22Rv1 (cell line): ENCODE measurements at regions not wholly inside any gene's neighbourhood (a gene's known extent, or its start where the extent isn't known, plus 50 kb on each side); places are given as distances from the start of the nearest gene placed in this dataset.
A peak's percentile ranks its signal among the peaks of the same experiment; 100 is the strongest.

Experiments
- H3K27ac ChIP-seq: fragments of 450-650 bp; 2 replicates; pipeline ENCODE4 v1.5.1; 2017
- ZFX ChIP-seq: fragments of 450-650 bp; IDR thresholded peaks from 2 replicates; pipeline ENCODE4 v1.6.1; 2017; ENCODE audit warnings: antibody characterized with exemption, borderline replicate concordance
- TF ChIP-seq, protein P1 (sequence below): fragments of 450-650 bp; IDR thresholded peaks from 2 replicates; pipeline ENCODE4 v1.5.1; 2017; ENCODE audit warnings: mild to moderate bottlenecking

DNA sequence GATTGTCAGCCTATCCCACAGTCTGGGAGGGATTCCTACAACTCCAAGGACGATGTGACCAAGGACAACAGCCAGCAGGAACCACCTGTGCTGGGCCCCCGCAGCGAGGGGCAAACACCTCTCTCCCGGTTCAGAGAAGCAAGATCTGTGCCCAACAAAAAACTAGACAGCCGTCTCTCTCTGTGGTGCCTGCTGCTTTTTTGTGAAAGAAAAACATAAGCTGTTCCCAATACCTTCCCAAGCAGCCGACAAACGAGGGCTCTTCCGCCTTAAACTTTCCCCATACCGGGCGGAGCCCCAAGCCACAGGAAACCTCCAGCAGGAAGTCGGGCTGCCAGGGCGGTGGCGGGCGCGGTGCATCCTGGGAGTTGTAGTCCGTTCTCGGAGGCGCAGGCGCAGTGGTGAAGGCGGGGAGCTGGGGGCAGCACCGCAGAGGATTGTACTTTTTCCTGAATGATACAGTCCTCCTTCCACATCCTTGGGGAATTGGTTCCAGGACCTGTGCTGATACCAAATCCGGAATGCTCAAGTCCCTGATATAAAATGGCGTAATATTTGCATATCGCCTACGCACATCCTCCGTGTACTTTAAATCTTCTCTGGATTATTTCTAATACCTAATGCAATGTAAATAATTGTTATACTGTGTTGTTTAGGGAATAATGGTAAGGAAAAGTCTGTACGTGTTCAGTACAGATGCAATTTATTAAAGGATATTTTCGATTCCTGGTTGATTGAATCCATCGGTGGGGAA, 63.1 kb upstream of the IRF2 start:
- TF ChIP-seq, protein P1, sequence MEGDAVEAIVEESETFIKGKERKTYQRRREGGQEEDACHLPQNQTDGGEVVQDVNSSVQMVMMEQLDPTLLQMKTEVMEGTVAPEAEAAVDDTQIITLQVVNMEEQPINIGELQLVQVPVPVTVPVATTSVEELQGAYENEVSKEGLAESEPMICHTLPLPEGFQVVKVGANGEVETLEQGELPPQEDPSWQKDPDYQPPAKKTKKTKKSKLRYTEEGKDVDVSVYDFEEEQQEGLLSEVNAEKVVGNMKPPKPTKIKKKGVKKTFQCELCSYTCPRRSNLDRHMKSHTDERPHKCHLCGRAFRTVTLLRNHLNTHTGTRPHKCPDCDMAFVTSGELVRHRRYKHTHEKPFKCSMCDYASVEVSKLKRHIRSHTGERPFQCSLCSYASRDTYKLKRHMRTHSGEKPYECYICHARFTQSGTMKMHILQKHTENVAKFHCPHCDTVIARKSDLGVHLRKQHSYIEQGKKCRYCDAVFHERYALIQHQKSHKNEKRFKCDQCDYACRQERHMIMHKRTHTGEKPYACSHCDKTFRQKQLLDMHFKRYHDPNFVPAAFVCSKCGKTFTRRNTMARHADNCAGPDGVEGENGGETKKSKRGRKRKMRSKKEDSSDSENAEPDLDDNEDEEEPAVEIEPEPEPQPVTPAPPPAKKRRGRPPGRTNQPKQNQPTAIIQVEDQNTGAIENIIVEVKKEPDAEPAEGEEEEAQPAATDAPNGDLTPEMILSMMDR, result no peak
- TF ChIP-seq ZFX, result no peak
- peak overlapping the region; percentile 81 for H3K27ac ChIP-seq

DNA sequence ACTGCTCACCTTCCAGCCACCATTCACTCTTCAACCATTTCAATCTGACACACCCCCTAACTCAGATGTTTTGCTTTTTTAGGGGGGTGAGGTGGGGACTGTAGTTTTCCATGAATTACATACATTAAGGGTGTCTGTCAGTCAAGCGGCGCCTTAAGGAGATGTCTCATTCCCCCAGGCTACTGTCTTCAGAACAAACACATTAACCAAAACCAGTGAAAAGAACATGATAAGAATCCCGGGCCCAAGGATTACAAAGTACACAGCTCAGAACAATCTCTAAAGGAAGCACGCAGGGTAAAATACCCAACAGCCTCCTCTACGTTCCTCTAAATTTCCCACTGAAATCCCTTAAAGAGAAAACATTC, 62.5 kb upstream of the IRF2 start:
- peak overlapping the region; percentile 81 for H3K27ac ChIP-seq
- no peak for TF ChIP-seq ZFX
- TF ChIP-seq, protein P1, result no peak

DNA sequence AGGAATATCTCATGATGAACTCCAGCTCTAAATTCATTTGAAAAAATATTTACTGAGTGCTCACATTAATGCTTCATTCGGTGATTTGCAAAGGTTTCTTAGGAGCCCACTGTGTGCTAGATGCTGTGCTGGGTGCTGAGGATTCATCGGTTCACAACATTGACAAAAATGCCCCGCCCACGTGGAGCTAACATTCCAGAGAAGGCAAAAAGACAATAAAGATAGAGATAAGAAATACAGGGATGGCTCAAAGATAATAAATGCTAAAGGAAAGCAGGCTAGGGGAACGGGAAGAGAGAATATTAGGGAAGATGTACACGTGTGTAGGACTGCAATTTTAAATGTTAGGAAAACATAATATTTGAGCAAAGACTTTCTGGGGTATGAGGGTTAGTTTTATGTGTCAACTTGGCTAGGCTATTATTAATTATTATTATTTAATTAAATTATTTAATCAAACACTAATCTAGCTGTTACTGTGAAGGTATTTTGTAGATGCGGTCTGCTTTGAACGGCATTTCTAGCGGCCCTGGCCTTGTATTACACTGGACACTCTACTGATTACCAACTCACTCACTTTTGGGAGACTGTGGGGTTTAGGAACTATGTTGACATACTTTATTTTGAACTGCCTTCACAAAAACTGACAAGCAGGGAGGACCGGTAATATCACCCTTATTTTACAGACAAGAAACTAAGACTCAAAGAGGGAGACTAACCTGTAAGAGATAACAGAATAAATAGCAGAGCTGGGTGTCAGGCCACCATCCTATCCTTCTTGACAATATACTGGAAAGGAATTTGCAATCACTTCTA, 61.9 kb upstream of the IRF2 start:
- TF ChIP-seq, protein P1, result no peak
- no peak for TF ChIP-seq ZFX

DNA sequence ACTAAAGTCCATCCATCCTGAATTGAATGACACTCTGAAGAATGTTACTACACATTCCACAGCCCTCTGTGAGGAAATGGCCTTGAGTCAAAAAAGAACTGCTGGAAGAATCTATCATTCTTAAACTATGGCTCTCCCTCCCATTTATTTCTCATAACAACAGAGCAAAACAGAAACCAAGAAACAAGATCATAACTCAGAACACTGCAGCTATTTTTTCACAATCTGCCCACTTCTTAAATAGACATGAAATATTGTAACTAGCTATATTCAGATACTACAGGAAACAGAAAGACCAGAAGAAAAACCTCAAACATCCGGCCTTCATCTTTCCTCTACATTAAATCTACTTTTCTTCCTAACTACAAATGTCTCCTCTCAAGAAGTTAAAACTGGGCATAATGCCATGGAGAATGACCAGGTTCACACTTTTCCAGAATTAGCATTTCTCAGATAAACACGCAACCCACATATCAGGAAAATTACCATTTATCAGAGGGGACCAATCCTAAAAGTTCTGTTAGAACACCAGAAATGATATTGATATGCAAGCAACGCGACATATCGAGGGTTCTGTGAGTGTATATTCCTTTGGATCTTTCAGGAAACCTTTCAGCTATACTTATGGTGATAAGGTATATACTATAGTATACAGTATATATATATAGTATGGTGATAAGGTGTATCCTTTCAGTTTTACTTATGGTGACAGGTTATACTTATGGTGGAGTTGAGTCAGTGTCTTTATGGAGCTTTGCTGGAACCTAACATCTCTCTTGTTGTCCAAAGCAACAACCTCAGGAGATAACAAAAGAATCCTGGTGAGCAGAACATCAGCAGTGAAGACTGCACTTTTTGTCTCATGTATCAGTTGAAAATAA, 60.4 kb upstream of the IRF2 start:
- no peak overlapping the region for H3K27ac ChIP-seq
- no peak for TF ChIP-seq ZFX
- TF ChIP-seq, protein P1, result no peak

More for the DNA sequence above, 61.9 kb upstream of the IRF2 start:
- peak overlapping the region; percentile 81 for H3K27ac ChIP-seq

DNA sequence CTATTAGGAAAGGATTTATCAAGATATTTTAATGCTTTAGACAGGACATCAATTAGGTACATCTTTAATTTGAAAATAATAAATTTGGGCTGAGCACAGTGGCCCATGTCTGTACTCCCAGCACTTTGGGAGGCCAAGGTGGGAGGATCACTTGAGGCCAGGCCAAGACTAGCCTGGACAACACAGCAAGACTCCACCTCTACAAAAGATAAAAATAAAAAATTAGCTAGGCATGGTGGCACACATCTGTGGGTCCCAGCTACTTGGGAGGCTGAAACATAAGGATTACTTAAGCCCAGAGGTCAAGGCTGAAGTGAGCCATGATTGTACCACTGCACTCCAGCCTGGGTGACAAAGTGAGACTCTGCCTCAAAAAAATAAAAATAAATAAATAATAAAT, 59.6 kb upstream of the IRF2 start:
- TF ChIP-seq ZFX, result no peak
- TF ChIP-seq, protein P1, result no peak
- H3K27ac ChIP-seq, result no peak overlapping the region

DNA sequence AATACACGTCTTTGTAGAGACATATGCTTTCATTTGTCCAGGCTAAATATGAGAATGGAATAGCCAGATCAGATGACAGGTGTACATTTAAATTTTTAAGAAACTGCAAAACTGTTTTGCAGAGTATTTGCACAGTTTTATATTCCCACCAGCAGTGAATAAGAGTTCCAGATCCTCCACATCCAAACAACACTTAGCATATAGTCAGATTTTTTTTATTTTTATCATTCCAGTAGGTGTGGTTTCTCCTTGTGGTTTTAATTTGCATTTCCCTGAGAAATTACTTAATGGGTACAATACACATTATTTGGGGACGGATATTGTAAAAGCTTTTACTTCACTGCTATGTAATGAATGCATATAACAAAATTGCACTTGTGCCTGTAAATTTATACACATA, 56.7 kb upstream of the IRF2 start:
- no peak overlapping the region for H3K27ac ChIP-seq
- TF ChIP-seq, protein P1, result no peak
- TF ChIP-seq ZFX, result no peak
